K562 (cell line): ENCODE measurements at regions not wholly inside any gene's neighbourhood (a gene's known extent, or its start where the extent isn't known, plus 50 kb on each side); places are given as distances from the start of the nearest gene placed in this dataset.

Experiments
- ATAC-seq: fragments of 200-7000 bp; cut with Tn5 transposase; 3 replicates; pipeline ENCODE4 v1.9.1; 2020; ENCODE audit warnings: moderate library complexity
- BruUV-seq: library from RNA; stranded (reverse); fragments of 400-500 nt; replicated peaks from 2 replicates; lab custom pipeline; 2021; lab: Mats Ljungman, UMichigan
- CTCF ChIA-PET: fragments of 300-600 bp; formaldehyde crosslinking; extraction: SDS; loops from one replicate; lab custom pipeline; 2021; ENCODE audit warnings: low intra/inter-chr PET ratio; lab: Yijun Ruan, JAX
- POLR2A ChIA-PET: fragments of 300-600, 350-650 bp; sonication (Branson Sonifier 250); formaldehyde crosslinking; extraction: SDS; loops from one replicate; lab custom pipeline; 2021; ENCODE audit warnings: antibody characterized with exemption, inconsistent platforms; lab: Yijun Ruan, JAX
- DNase-seq, 4 experiments: peaks; one replicate each; pipeline versions ENCODE4 v3.0.0 to v3.0.0-alpha.2; 2011 to 2018; ENCODE audit warnings: low spot score in 3 of 4, mixed read lengths in 3 of 4; ENCODE audit errors: extremely low read depth in 1 of 4
- FAIRE-seq: peaks from 2 replicates; lab custom pipeline; 2011; peaks lifted over from hg19 to GRCh38; lab: Jason Lieb, UNC
- H2AFZ ChIP-seq: 2 replicates; pipeline ENCODE4 v1.6.0; 2011; ENCODE audit warnings: low read depth, low read length, control low read depth, inconsistent platforms
- H3K27ac ChIP-seq: fragments of 200-600 bp; 3 replicates; pipeline ENCODE4 v1.8.0; 2011; ENCODE audit warnings: low read depth, mild to moderate bottlenecking, control low read depth, inconsistent platforms, low read length, moderate library complexity, mixed read lengths; ENCODE audit errors: extremely low read depth
- H3K27me3 ChIP-seq, 2 experiments: fragments of 300-600 bp in 1 of 2; 2 replicates in 1 of 2; 3 replicates in 1 of 2; pipeline versions ENCODE4 v1.6.0 to v1.8.0; 2011; ENCODE audit warnings: inconsistent platforms in 2 of 2, low read length in 2 of 2, mild to moderate bottlenecking in 1 of 2, mixed read lengths in 1 of 2, moderate library complexity in 1 of 2; ENCODE audit not compliant: control insufficient read depth in 2 of 2, insufficient read depth in 2 of 2
- H3K36me3 ChIP-seq: fragments of 300-600 bp; 3 replicates; pipeline ENCODE4 v1.8.0; 2011; ENCODE audit warnings: mild to moderate bottlenecking, low read length, inconsistent platforms; ENCODE audit not compliant: control insufficient read depth, insufficient read depth
- H3K4me1 ChIP-seq, 2 experiments: fragments of 200-600 bp in 1 of 2; replicated peaks in 1 of 2; 2 replicates in 1 of 2; 3 replicates in 1 of 2; pipeline versions ENCODE4 v1.5.1 to v1.8.0; 2011; ENCODE audit warnings: inconsistent platforms in 2 of 2, low read length in 2 of 2, mild to moderate bottlenecking in 1 of 2, mixed read lengths in 1 of 2, moderate library complexity in 1 of 2; ENCODE audit not compliant: control insufficient read depth in 2 of 2, insufficient read depth in 2 of 2
- H3K4me2 ChIP-seq: 2 replicates; pipeline ENCODE4 v1.6.1; 2011; ENCODE audit warnings: low read length, control low read depth, inconsistent platforms, mixed read lengths; ENCODE audit not compliant: insufficient read depth
- H3K4me3 ChIP-seq: fragments of 200-600 bp; sonication (generic), shearing (Covaris generic); 2 replicates; pipeline ENCODE4 v1.5.1; 2016; ENCODE audit warnings: control low read depth, inconsistent platforms
- H3K79me2 ChIP-seq: fragments of 200-600 bp; 3 replicates; pipeline ENCODE4 v1.8.0; 2011; ENCODE audit warnings: low read length, inconsistent platforms; ENCODE audit not compliant: control insufficient read depth, insufficient read depth
- H3K9ac ChIP-seq, 2 experiments: 2 replicates each; pipeline versions ENCODE4 v1.6.0 to v1.6.1; 2011; ENCODE audit warnings: low read depth in 2 of 2, low read length in 2 of 2, control low read depth in 1 of 2, inconsistent platforms in 1 of 2, mild to moderate bottlenecking in 1 of 2, mixed read lengths in 1 of 2; ENCODE audit not compliant: insufficient read depth in 1 of 2
- H3K9me1 ChIP-seq: one replicate; pipeline ENCODE4 v1.6.0; 2011; ENCODE audit warnings: inconsistent platforms, mild to moderate bottlenecking, low read length, moderate library complexity; ENCODE audit not compliant: control insufficient read depth, insufficient read depth
- H3K9me3 ChIP-seq: replicated peaks from 2 replicates; pipeline ENCODE4 v1.5.1; 2011; ENCODE audit warnings: low read depth, low read length, inconsistent platforms; ENCODE audit not compliant: control insufficient read depth, insufficient read depth
- H4K20me1 ChIP-seq: replicated peaks from 2 replicates; pipeline ENCODE4 v1.6.1; 2011; ENCODE audit warnings: low read length, inconsistent platforms, mixed read lengths; ENCODE audit not compliant: control insufficient read depth, insufficient read depth
- AFF1 ChIP-seq, 2 experiments: fragments of 450-650 bp; IDR thresholded peaks; 2 replicates each; pipeline ENCODE4 v1.6.1; 2018; ENCODE audit warnings: mild to moderate bottlenecking in 2 of 2, low read depth in 1 of 2; ENCODE audit not compliant: partially characterized antibody in 2 of 2
- DIDO1 ChIP-seq: fragments of 450-650 bp; IDR thresholded peaks from 2 replicates; pipeline ENCODE4 v1.6.1; 2016; ENCODE audit warnings: low read depth, missing biosample characterization, missing genetic modification characterization
- HDAC2 ChIP-seq: fragments of 450-650 bp; IDR thresholded peaks from 2 replicates; pipeline ENCODE4 v1.6.1; 2016; ENCODE audit warnings: mild to moderate bottlenecking
- NFE2 ChIP-seq: IDR thresholded peaks from 2 replicates; pipeline ENCODE4 v1.6.1; 2014; ENCODE audit warnings: antibody characterized with exemption, low read depth
- ZNF263 ChIP-seq: sonication (generic); formaldehyde crosslinking; IDR thresholded peaks from 2 replicates; pipeline ENCODE4 v1.8.0; 2022; ENCODE audit warnings: mild to moderate bottlenecking, missing genetic modification reagents, borderline replicate concordance
- ZNF592 ChIP-seq: fragments of 450-650 bp; IDR thresholded peaks from 2 replicates; pipeline ENCODE4 v1.6.1; 2017; ENCODE audit warnings: antibody characterized with exemption, mild to moderate bottlenecking
- WGBS: fragments of 100-300 bp; shearing (Covaris generic); methylation state at CpG from one replicate; pipeline ENCODE4 v1.1.6; 2016; ENCODE audit warnings: low coverage, mixed read lengths; ENCODE audit not compliant: insufficient coverage; ENCODE audit errors: missing lambda C conversion rate; 5-methylcytosine and 5-hydroxymethylcytosine counted together
- in situ Hi-C: fragments of 300-500 bp; cut with MboI; formaldehyde crosslinking; loops from 4 replicates; pipeline ENCODE4 v1.15.0; 2018; ENCODE audit warnings: inconsistent platforms, mixed read lengths
- intact Hi-C: fragments of 100-400 bp; cut with micrococcal nuclease; formaldehyde crosslinking; loops from 2 replicates; pipeline ENCODE4 v1.14.2; 2022
- TF ChIP-seq, protein P1 (sequence below): sonication (generic); formaldehyde crosslinking; IDR thresholded peaks from 2 replicates; pipeline ENCODE4 v1.8.0; 2022; ENCODE audit warnings: mild to moderate bottlenecking, low read depth, missing genetic modification reagents
- TF ChIP-seq, protein P2 (sequence below): sonication (generic); formaldehyde crosslinking; IDR thresholded peaks from 2 replicates; pipeline ENCODE4 v1.8.1; 2023; ENCODE audit warnings: mild to moderate bottlenecking, missing genetic modification reagents

DNA sequence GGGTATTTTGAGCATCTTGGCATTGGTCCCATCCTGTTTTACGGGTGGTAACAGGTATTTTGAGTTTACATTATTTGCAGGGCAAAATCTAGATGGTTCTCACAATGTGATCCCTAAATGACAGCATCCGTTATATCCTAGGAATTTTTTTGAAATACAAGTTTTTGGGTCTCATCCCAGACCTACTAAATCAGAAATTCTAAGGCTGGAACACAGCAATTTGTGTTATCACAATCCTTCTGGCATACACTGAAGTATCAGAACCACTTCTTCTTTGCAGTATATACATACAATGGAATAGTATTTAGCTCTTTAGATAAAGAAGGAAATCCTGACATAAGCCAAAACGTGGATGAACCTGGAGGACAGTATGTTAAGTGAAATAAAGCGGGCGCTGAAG is 104.1 kb upstream of the LSM6 start:
- no peak for FAIRE-seq
- ATAC-seq = no peak
- BruUV-seq = no TSS peak
- Histone ChIP-seq H3K4me2 (no peak overlapping the region), H3K27me3 (no peaks in the 10 kb centered on the region), H4K20me1 (no peaks in the 10 kb centered on the region), H3K4me1 (no peaks in the 10 kb centered on the region), H3K9me3 (no peaks in the 10 kb centered on the region), H3K9ac (no peak overlapping the region), H3K79me2 (no peaks in the 10 kb centered on the region), H2AFZ (no peak overlapping the region), H3K36me3 (no peaks in the 10 kb centered on the region), H3K9me1 (no peaks in the 10 kb centered on the region), H3K27ac (no peak overlapping the region), H3K4me3 (no peak overlapping the region)
- no peak for DNase-seq
- 0% methylated on average over 5 of the region's 5 CpGs for WGBS
- in situ Hi-C loops (no loop called here), intact Hi-C loops (no loop called here)
- POLR2A ChIA-PET = no interaction called here
- CTCF ChIA-PET = no interaction called here
- TF ChIP-seq HDAC2 = no peak
- TF ChIP-seq DIDO1 = no peak
- TF ChIP-seq, protein P1, sequence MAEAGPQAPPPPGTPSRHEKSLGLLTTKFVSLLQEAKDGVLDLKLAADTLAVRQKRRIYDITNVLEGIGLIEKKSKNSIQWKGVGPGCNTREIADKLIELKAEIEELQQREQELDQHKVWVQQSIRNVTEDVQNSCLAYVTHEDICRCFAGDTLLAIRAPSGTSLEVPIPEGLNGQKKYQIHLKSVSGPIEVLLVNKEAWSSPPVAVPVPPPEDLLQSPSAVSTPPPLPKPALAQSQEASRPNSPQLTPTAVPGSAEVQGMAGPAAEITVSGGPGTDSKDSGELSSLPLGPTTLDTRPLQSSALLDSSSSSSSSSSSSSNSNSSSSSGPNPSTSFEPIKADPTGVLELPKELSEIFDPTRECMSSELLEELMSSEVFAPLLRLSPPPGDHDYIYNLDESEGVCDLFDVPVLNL (CRISPR knock-in tag) = no peak
- TF ChIP-seq AFF1 (IDR thresholded peaks at IDR 0.05; ENCODE audit: low read depth in 1 of 2, partially characterized antibody in 2 of 2) = no peak
- no peak for TF ChIP-seq ZNF263 (CRISPR knock-in tag)
- TF ChIP-seq, protein P2, sequence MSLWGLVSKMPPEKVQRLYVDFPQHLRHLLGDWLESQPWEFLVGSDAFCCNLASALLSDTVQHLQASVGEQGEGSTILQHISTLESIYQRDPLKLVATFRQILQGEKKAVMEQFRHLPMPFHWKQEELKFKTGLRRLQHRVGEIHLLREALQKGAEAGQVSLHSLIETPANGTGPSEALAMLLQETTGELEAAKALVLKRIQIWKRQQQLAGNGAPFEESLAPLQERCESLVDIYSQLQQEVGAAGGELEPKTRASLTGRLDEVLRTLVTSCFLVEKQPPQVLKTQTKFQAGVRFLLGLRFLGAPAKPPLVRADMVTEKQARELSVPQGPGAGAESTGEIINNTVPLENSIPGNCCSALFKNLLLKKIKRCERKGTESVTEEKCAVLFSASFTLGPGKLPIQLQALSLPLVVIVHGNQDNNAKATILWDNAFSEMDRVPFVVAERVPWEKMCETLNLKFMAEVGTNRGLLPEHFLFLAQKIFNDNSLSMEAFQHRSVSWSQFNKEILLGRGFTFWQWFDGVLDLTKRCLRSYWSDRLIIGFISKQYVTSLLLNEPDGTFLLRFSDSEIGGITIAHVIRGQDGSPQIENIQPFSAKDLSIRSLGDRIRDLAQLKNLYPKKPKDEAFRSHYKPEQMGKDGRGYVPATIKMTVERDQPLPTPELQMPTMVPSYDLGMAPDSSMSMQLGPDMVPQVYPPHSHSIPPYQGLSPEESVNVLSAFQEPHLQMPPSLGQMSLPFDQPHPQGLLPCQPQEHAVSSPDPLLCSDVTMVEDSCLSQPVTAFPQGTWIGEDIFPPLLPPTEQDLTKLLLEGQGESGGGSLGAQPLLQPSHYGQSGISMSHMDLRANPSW (CRISPR knock-in tag) = no peak
- no peak for TF ChIP-seq NFE2
- TF ChIP-seq ZNF592 = no peak
